ENCODE measurements at regions not wholly inside any gene's neighbourhood (a gene's known extent, or its start where the extent isn't known, plus 50 kb on each side); places are given as distances from the start of the nearest gene placed in this dataset.

DNA sequence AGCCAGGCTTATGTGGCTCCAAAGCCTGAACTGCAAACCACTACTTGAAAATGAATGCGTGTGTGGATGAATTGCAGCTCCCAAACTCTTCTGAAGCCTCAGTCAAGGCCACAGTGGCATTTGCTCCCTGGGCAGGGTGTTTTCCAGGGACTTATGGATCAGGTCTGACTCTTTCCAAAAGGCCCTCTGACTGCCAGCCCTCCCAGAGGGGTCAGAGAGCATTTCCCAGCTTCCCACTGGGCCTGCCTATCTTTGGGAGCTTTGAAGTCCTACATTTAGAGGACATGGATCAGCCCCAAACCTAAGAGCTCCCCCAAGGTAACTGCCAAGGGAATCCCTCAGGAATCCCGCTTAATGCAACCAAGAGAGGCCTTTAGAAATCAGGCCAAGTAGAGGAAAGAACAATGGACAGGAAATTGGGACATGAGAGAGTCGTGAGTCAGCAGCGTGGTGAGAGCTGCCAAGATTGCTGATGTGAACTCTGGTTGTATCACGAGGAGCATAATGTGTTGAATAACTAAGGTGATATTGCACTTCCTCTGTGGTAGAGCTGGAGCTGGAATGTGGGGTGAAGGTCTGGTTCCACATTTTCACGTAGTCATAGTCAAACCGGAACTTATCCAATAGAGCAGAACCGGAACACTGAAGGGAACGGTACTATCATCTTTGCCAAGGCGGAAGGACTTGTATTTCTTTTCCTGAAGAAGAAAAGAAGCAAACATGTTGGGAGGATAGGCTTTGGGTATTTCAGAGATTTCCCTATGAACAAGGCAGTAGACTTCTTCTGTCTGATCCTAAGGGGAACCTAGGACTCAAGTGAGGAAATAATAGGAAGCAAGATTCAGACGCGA is 99.4 kb upstream of the JUN start (continued):
- TF ChIP-seq, protein P1, sequence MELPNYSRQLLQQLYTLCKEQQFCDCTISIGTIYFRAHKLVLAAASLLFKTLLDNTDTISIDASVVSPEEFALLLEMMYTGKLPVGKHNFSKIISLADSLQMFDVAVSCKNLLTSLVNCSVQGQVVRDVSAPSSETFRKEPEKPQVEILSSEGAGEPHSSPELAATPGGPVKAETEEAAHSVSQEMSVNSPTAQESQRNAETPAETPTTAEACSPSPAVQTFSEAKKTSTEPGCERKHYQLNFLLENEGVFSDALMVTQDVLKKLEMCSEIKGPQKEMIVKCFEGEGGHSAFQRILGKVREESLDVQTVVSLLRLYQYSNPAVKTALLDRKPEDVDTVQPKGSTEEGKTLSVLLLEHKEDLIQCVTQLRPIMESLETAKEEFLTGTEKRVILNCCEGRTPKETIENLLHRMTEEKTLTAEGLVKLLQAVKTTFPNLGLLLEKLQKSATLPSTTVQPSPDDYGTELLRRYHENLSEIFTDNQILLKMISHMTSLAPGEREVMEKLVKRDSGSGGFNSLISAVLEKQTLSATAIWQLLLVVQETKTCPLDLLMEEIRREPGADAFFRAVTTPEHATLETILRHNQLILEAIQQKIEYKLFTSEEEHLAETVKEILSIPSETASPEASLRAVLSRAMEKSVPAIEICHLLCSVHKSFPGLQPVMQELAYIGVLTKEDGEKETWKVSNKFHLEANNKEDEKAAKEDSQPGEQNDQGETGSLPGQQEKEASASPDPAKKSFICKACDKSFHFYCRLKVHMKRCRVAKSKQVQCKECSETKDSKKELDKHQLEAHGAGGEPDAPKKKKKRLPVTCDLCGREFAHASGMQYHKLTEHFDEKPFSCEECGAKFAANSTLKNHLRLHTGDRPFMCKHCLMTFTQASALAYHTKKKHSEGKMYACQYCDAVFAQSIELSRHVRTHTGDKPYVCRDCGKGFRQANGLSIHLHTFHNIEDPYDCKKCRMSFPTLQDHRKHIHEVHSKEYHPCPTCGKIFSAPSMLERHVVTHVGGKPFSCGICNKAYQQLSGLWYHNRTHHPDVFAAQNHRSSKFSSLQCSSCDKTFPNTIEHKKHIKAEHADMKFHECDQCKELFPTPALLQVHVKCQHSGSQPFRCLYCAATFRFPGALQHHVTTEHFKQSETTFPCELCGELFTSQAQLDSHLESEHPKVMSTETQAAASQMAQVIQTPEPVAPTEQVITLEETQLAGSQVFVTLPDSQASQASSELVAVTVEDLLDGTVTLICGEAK (IDR thresholded peaks at IDR 0.05) = peak; percentile 78
- TF ChIP-seq, protein P1 (CRISPR knock-in tag; IDR thresholded peaks at IDR 0.05) = no peak
- TF ChIP-seq, protein P2, sequence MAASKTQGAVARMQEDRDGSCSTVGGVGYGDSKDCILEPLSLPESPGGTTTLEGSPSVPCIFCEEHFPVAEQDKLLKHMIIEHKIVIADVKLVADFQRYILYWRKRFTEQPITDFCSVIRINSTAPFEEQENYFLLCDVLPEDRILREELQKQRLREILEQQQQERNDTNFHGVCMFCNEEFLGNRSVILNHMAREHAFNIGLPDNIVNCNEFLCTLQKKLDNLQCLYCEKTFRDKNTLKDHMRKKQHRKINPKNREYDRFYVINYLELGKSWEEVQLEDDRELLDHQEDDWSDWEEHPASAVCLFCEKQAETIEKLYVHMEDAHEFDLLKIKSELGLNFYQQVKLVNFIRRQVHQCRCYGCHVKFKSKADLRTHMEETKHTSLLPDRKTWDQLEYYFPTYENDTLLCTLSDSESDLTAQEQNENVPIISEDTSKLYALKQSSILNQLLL (CRISPR knock-in tag; IDR thresholded peaks at IDR 0.05; ENCODE audit: borderline replicate concordance) = no peak
- TF ChIP-seq RAD21 (CRISPR knock-in tag; conservative IDR thresholded peaks at IDR 0.05 in 1 of 2, IDR thresholded peaks at IDR 0.05 in 1 of 2) (peak in 1 of 2 experiments; percentile 17; a peak in 1 of 4 replicates), GABPA (tag; conservative IDR thresholded peaks at IDR 0.05; ENCODE audit: low read depth) (peak; percentile 86), CEBPB (tag; IDR thresholded peaks at IDR 0.05) (peak; percentile 71), POLR2A (conservative IDR thresholded peaks at IDR 0.05) (0 out of 2 replicates have a peak, but pooled peaks have one; percentile 39), CHD4 (IDR thresholded peaks at IDR 0.05; ENCODE audit: insufficient read depth, insufficient replicate concordance, low read depth, low read length, poor library complexity, severe bottlenecking) (no peak), ZNF408 (CRISPR knock-in tag; IDR thresholded peaks at IDR 0.05; ENCODE audit: low read depth) (no peak), ATF7 (IDR thresholded peaks at IDR 0.05) (no peak), CREB1 (IDR thresholded peaks at IDR 0.05) (no peak; the same call in 1 of the 2 replicates), CREB1 (CRISPR knock-in tag; IDR thresholded peaks at IDR 0.05) (no peak; the same call in 1 of the 2 replicates), MAFK (IDR thresholded peaks at IDR 0.05; ENCODE audit: low read length) (peak; percentile 83)
- TF ChIP-seq, protein P3, sequence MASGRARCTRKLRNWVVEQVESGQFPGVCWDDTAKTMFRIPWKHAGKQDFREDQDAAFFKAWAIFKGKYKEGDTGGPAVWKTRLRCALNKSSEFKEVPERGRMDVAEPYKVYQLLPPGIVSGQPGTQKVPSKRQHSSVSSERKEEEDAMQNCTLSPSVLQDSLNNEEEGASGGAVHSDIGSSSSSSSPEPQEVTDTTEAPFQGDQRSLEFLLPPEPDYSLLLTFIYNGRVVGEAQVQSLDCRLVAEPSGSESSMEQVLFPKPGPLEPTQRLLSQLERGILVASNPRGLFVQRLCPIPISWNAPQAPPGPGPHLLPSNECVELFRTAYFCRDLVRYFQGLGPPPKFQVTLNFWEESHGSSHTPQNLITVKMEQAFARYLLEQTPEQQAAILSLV (tag; IDR thresholded peaks at IDR 0.05) = peak; percentile 38; the same call in 1 of the 2 replicates
- TF ChIP-seq, protein P4, sequence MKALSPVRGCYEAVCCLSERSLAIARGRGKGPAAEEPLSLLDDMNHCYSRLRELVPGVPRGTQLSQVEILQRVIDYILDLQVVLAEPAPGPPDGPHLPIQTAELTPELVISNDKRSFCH (CRISPR knock-in tag; IDR thresholded peaks at IDR 0.05) = peak; percentile 46; the same call in 1 of the 2 replicates
- TF ChIP-seq, protein P4 (tag; IDR thresholded peaks at IDR 0.05) = peak; percentile 57
